RWPE2 (cell line): ENCODE measurements at regions not wholly inside any gene's neighbourhood (a gene's known extent, or its start where the extent isn't known, plus 50 kb on each side); places are given as distances from the start of the nearest gene placed in this dataset.
A peak's percentile ranks its signal among the peaks of the same experiment; 100 is the strongest.

Source experiments
- ATAC-seq: fragments of 200-7000 bp; cut with Tn5 transposase; 3 replicates; pipeline ENCODE4 v1.9.1; 2021; ENCODE audit warnings: low read depth
- DNase-seq: peaks from one replicate; pipeline ENCODE4 v3.0.0-alpha.2; 2020; ENCODE audit warnings: low spot score
- H3K27ac ChIP-seq: fragments of 450-650 bp; 2 replicates; pipeline ENCODE4 v1.5.1; 2017; ENCODE audit warnings: mild to moderate bottlenecking; ENCODE audit not compliant: poor library complexity, severe bottlenecking
- H3K27me3 ChIP-seq: fragments of 250-450 bp; sonication (Bioruptor Pico); 2 replicates; pipeline ENCODE4 v1.5.1; 2021; ENCODE audit warnings: mild to moderate bottlenecking, moderate library complexity; ENCODE audit not compliant: insufficient read depth, poor library complexity, severe bottlenecking
- H3K36me3 ChIP-seq: fragments of 250-450 bp; sonication (Bioruptor Pico); 2 replicates; pipeline ENCODE4 v1.5.1; 2020; ENCODE audit warnings: low read depth, mild to moderate bottlenecking, moderate library complexity
- H3K4me1 ChIP-seq: fragments of 250-450 bp; sonication (Bioruptor Pico); 2 replicates; pipeline ENCODE4 v1.5.1; 2021; ENCODE audit warnings: mild to moderate bottlenecking, moderate library complexity; ENCODE audit not compliant: insufficient read depth, poor library complexity, severe bottlenecking
- H3K4me3 ChIP-seq: fragments of 250-450 bp; sonication (Bioruptor Pico); 2 replicates; pipeline ENCODE4 v1.5.1; 2021; ENCODE audit warnings: mild to moderate bottlenecking, moderate library complexity; ENCODE audit not compliant: severe bottlenecking
- H3K9me3 ChIP-seq: fragments of 250-450 bp; sonication (Bioruptor Pico); 2 replicates; pipeline ENCODE4 v1.5.1; 2021; ENCODE audit warnings: mild to moderate bottlenecking, moderate library complexity; ENCODE audit not compliant: severe bottlenecking
- CTCF ChIP-seq: fragments of 450-650 bp; IDR thresholded peaks from one replicate; pipeline ENCODE4 v1.5.1; 2017; ENCODE audit warnings: mild to moderate bottlenecking, moderate library complexity; ENCODE audit not compliant: poor library complexity, severe bottlenecking

- no peak for TF ChIP-seq CTCF
- H3K27me3 ChIP-seq = peaks cover 4% of the 10 kb centered on the region
- peaks cover 4% of the 10 kb centered on the region for H3K9me3 ChIP-seq
Observed at GRCh38 chr14:62270236-62270635, 508.0 kb downstream of the SNAPC1 start.

GRCh38 chr14:62280366-62280765 lies 518.1 kb downstream of the SNAPC1 start:
- no peaks in the 10 kb centered on the region for H3K4me1 ChIP-seq
- no peaks in the 10 kb centered on the region for H3K27me3 ChIP-seq
- ATAC-seq (no peak), DNase-seq (no peak)
- no peaks in the 10 kb centered on the region for H3K36me3 ChIP-seq
- TF ChIP-seq CTCF = no peak
- H3K9me3 ChIP-seq = no peaks in the 10 kb centered on the region
- H3K4me3 ChIP-seq = no peak overlapping the region
- no peak overlapping the region for H3K27ac ChIP-seq

More at GRCh38 chr14:62270236-62270635, 508.0 kb downstream of the SNAPC1 start:
- Histone ChIP-seq H3K27ac (no peak overlapping the region), H3K36me3 (no peaks in the 10 kb centered on the region), H3K4me3 (no peak overlapping the region), H3K4me1 (no peaks in the 10 kb centered on the region)
- no peak for ATAC-seq
- no peak for DNase-seq

- DNase-seq (no peak), ATAC-seq (no peak)
- Histone ChIP-seq H3K9me3 (no peaks in the 10 kb centered on the region), H3K36me3 (no peaks in the 10 kb centered on the region), H3K4me1 (no peaks in the 10 kb centered on the region), H3K27ac (no peak overlapping the region), H3K27me3 (no peaks in the 10 kb centered on the region), H3K4me3 (no peak overlapping the region)
- no peak for TF ChIP-seq CTCF
Observed at GRCh38 chr14:62283837-62284236, 521.6 kb downstream of the SNAPC1 start.

- Histone ChIP-seq H3K4me3 (no peak overlapping the region), H3K9me3 (no peaks in the 10 kb centered on the region), H3K4me1 (no peaks in the 10 kb centered on the region), H3K27me3 (no peaks in the 10 kb centered on the region), H3K36me3 (no peaks in the 10 kb centered on the region), H3K27ac (no peak overlapping the region)
- no peak for TF ChIP-seq CTCF
- no peak for DNase-seq
- peak; percentile 67 for ATAC-seq
Observed at GRCh38 chr14:62289471-62289870, 527.3 kb downstream of the SNAPC1 start.

GRCh38 chr14:62301080-62301479 lies 538.9 kb downstream of the SNAPC1 start:
- H3K4me3 ChIP-seq = no peak overlapping the region
- H3K36me3 ChIP-seq = no peaks in the 10 kb centered on the region
- DNase-seq (no peak), ATAC-seq (no peak)
- no peak for TF ChIP-seq CTCF
- no peaks in the 10 kb centered on the region for H3K9me3 ChIP-seq
- H3K4me1 ChIP-seq = peaks cover 8% of the 10 kb centered on the region
- H3K27me3 ChIP-seq = peaks cover 5% of the 10 kb centered on the region
- H3K27ac ChIP-seq = no peak overlapping the region
